Bronchial epithelial cell (primary cell): ENCODE measurements at regions not wholly inside any gene's neighbourhood (a gene's known extent, or its start where the extent isn't known, plus 50 kb on each side); places are given as distances from the start of the nearest gene placed in this dataset.

Experiments used
- DNase-seq: peaks from one replicate; pipeline ENCODE4 v3.0.0-alpha.2; 2010; ENCODE audit warnings: low read depth
- FAIRE-seq: peaks from 2 replicates; lab custom pipeline; 2011; peaks lifted over from hg19 to GRCh38; lab: Jason Lieb, UNC
- H3K27me3 ChIP-seq: 2 replicates; pipeline ENCODE4 v1.5.1; 2011; ENCODE audit warnings: low read length; ENCODE audit not compliant: control insufficient read depth, insufficient read depth
- H3K36me3 ChIP-seq: 2 replicates; pipeline ENCODE4 v1.5.1; 2011; ENCODE audit warnings: low read length; ENCODE audit not compliant: control insufficient read depth, insufficient read depth
- H3K4me3 ChIP-seq: 2 replicates; pipeline ENCODE4 v1.5.1; 2011; ENCODE audit warnings: mild to moderate bottlenecking, low read depth, low read length, control low read depth
- CTCF ChIP-seq: IDR thresholded peaks from 2 replicates; pipeline ENCODE4 v1.5.1; 2011; ENCODE audit warnings: mild to moderate bottlenecking, moderate library complexity, low read length, control low read depth, inconsistent platforms; ENCODE audit not compliant: insufficient read depth, severe bottlenecking

GRCh38 chrX:16458208-16458607 is 191.8 kb upstream of the S100G start:
- H3K36me3 ChIP-seq, result no peaks in the 10 kb centered on the region
- no peak for TF ChIP-seq CTCF
- no peak overlapping the region for H3K4me3 ChIP-seq
- H3K27me3 ChIP-seq, result no peaks in the 10 kb centered on the region
- FAIRE-seq, result no peak
- no peak for DNase-seq

DNA sequence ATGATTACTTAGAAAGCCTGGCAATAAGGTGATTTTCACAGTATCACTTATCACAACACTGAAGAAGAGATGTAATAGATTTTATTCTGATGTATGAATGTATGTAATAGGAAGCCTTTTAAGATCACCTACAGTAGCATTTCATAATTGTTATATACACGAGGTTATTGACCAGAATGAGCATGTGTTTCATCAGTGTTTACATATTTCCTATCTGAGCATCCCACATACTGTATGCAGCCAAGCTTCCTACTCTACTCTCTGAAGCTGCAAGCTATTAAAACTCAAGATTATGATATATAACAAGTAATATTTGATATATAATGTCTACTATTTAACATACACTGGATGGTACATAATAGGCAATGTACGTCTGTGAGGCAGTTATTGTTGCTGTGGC is 190.9 kb upstream of the S100G start:
- Histone ChIP-seq H3K4me3 (no peak overlapping the region), H3K27me3 (no peaks in the 10 kb centered on the region), H3K36me3 (no peaks in the 10 kb centered on the region)
- DNase-seq (no peak), FAIRE-seq (no peak)
- TF ChIP-seq CTCF, result no peak

DNA sequence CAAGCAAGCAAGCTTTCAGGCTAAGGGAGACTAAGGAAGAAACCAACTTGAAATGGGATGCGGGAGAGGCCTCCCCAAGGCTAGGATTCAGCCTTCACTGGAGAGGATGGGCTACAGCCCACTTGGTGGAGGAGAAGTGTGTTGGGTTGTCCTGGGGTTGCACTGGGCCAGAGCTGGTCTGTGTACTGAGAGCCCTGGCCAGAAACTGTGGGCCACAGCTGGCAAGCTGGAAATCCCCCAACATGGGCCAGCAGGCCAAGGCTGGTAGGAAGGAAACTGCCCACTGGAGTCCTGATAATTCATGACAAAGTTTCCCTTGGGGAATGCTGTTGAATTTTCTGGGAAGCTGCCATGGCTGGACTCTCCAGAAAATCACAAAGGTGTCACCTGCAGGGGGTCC is 188.0 kb upstream of the S100G start:
- FAIRE-seq, result no peak
- no peaks in the 10 kb centered on the region for H3K27me3 ChIP-seq
- no peaks in the 10 kb centered on the region for H3K36me3 ChIP-seq
- TF ChIP-seq CTCF, result no peak
- no peak for DNase-seq
- no peak overlapping the region for H3K4me3 ChIP-seq

DNA sequence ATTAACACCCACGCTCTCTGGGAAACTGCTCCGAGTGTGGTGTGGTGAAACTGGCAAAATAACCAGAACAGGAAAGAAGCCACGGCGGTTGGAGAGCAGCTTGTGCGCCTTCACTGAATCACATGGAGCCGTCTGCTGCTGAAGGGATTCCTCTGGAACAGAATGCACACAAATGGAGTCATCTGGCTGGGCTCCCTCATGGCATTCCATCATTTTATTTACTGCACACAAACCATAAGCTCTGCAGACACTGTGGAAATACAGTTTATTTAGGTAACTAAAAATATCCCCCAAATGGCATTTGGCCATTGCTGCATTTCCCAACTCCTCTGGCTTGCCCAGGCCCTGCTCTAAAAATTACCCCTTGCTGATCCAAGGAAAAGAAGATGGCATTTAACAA is 187.0 kb upstream of the S100G start:
- Histone ChIP-seq H3K36me3 (no peaks in the 10 kb centered on the region), H3K4me3 (no peak overlapping the region), H3K27me3 (no peaks in the 10 kb centered on the region)
- TF ChIP-seq CTCF, result no peak
- DNase-seq (no peak), FAIRE-seq (no peak)

GRCh38 chrX:16464369-16464768 is 185.6 kb upstream of the S100G start:
- DNase-seq, result no peak
- FAIRE-seq, result no peak
- no peak for TF ChIP-seq CTCF
- Histone ChIP-seq H3K27me3 (no peaks in the 10 kb centered on the region), H3K4me3 (no peak overlapping the region), H3K36me3 (no peaks in the 10 kb centered on the region)

DNA sequence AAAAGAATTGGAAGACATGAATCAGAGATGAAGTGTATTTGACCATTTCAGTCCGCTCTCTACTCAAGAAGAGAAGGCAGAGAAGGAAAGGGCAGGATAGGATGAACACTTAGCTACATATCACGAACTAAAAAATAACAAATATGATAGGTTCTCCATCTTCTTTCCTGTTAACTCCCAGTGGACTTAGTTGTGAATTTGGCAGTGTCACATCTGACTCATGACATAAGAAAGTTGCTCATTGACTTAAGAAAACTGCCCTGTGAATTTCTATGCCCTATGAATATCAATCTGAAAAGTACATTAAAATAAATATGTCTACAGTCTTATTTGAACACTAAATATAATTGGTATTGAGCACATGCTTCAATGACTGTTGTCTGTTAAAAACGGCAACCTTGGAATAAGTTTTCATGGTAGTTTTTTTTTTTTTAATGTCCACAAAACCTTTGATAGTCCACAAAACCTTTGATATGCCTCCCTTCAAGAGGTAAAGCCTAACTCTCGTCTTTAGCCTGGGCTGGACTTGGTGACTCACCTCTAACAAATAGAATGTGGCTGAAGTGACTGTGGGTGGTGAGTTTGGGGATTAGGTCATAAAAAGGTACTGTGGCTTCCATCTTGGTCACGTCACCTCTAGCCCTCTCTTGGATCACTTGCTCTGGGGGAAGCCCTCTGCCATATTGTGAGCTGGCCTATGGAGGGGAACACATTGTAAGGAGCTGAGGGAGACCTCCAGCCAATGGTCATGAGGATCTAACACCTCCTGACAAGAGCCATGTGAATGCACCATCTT is 184.7 kb upstream of the S100G start:
- Histone ChIP-seq H3K27me3 (no peaks in the 10 kb centered on the region), H3K4me3 (no peak overlapping the region), H3K36me3 (no peaks in the 10 kb centered on the region)
- TF ChIP-seq CTCF, result no peak
- FAIRE-seq (no peak), DNase-seq (peak; percentile 22)
